ENCODE measurements at regions not wholly inside any gene's neighbourhood (a gene's known extent, or its start where the extent isn't known, plus 50 kb on each side); places are given as distances from the start of the nearest gene placed in this dataset.

DNA sequence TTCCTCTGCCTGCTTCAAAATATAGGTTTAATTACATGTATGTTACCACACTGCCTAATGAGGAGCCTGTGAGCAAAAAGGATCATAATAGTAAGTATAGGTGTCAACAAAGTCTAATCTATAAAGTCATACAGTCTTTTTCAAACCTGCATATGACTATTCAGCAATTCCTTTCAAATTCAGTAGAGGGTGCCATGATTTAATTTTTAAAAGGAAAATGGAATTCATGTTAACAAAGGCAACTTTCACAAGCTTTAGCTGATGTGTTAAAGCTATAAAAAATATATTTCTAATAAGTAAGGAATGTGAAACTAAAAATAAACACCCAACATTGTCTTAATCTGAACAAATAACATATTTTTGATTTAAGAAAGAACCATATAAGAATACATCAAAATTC, 52.1 kb downstream of the MPP7 start:
- Histone ChIP-seq H3K9me3 (no peaks in the 10 kb centered on the region), H3K4me3 (no peak overlapping the region), H3K36me3 (no peaks in the 10 kb centered on the region), H3K27ac (no peak overlapping the region), H3K4me1 (no peaks in the 10 kb centered on the region), H3K27me3 (no peaks in the 10 kb centered on the region)
- no peak for DNase-seq
- TF ChIP-seq POLR2A (IDR thresholded peaks at IDR 0.05) (no peak), CTCF (IDR thresholded peaks at IDR 0.05) (peak; percentile 51 to 61 (median 56))
- intact Hi-C loops (cut with DNase I; ENCODE audit: low total_unique reads), result loop anchor here (5.0 kb wide), 1 partner anchor 132 kb away; no protein-coding TSS in a partner anchor

DNA sequence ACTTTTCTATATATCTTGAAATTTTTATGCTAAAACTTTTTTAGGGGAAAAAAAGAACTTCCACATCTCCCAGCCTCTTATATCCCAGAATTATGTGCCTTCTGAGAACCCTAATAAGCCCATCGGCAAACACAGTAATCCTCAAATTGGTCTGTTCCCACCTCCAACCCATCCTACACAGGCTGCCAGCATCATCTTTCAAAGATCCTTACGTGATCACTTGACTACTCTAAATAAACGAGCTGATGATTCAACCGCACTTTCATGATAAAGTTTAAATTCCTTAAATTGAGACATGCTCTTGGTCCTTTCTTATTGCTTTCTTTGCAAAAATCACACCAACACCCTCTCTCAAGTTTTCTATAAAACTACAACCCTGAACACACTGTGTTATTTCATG, 52.5 kb downstream of the MPP7 start:
- H3K4me3 ChIP-seq, result no peak overlapping the region
- H3K9me3 ChIP-seq, result no peaks in the 10 kb centered on the region
- intact Hi-C loops (cut with DNase I; ENCODE audit: low total_unique reads), result loop anchor here (5.0 kb wide), 1 partner anchor 132 kb away; no protein-coding TSS in a partner anchor
- no peak for TF ChIP-seq CTCF (IDR thresholded peaks at IDR 0.05)
- TF ChIP-seq POLR2A (IDR thresholded peaks at IDR 0.05), result no peak
- DNase-seq, result no peak
- no peak overlapping the region for H3K27ac ChIP-seq
- no peaks in the 10 kb centered on the region for H3K27me3 ChIP-seq
- H3K36me3 ChIP-seq, result no peaks in the 10 kb centered on the region
- H3K4me1 ChIP-seq, result no peaks in the 10 kb centered on the region

DNA sequence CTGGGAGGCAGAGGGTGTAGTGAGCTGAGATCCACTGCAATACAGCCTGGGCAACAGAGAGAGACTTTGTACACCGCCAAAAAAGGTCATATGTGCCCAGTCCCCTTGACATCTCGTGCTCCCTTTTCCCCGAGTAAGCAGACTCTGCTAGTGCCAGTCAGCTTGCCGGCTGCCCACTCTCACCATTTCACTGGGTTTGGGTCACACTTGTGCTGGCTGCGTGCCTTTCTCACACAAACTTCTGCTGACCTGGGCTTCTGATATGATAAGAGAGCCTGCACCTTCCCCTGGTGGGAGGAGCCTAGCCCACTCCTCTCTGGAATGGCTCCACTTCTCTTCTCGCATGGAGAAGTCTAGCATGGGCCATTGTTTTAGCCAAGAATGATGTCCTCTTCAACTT, 53.4 kb downstream of the MPP7 start:
- Histone ChIP-seq H3K4me3 (no peak overlapping the region), H3K4me1 (no peaks in the 10 kb centered on the region), H3K27me3 (no peaks in the 10 kb centered on the region), H3K27ac (no peak overlapping the region), H3K9me3 (no peaks in the 10 kb centered on the region), H3K36me3 (no peaks in the 10 kb centered on the region)
- no peak for DNase-seq
- no peak for TF ChIP-seq CTCF (IDR thresholded peaks at IDR 0.05)
- no peak for TF ChIP-seq POLR2A (IDR thresholded peaks at IDR 0.05)
- intact Hi-C loops (cut with DNase I; ENCODE audit: low total_unique reads), result no loop called here

GRCh38 chr10:28248092-28248491, 54.8 kb downstream of the MPP7 start:
- H3K4me1 ChIP-seq, result no peaks in the 10 kb centered on the region
- TF ChIP-seq CTCF (IDR thresholded peaks at IDR 0.05), result no peak
- no peak for TF ChIP-seq POLR2A (IDR thresholded peaks at IDR 0.05)
- no peak overlapping the region for H3K4me3 ChIP-seq
- no peaks in the 10 kb centered on the region for H3K9me3 ChIP-seq
- H3K27me3 ChIP-seq, result no peaks in the 10 kb centered on the region
- no peak overlapping the region for H3K27ac ChIP-seq
- no peak for DNase-seq
- intact Hi-C loops (cut with DNase I; ENCODE audit: low total_unique reads), result no loop called here
- H3K36me3 ChIP-seq, result no peaks in the 10 kb centered on the region

- H3K27me3 ChIP-seq, result no peaks in the 10 kb centered on the region
- H3K36me3 ChIP-seq, result no peaks in the 10 kb centered on the region
- no peak for DNase-seq
- intact Hi-C loops (cut with DNase I; ENCODE audit: low total_unique reads), result no loop called here
- TF ChIP-seq CTCF (IDR thresholded peaks at IDR 0.05) (no peak), POLR2A (IDR thresholded peaks at IDR 0.05) (no peak)
- no peaks in the 10 kb centered on the region for H3K4me1 ChIP-seq
- H3K9me3 ChIP-seq, result no peaks in the 10 kb centered on the region
- no peak overlapping the region for H3K4me3 ChIP-seq
- no peak overlapping the region for H3K27ac ChIP-seq
Measured at GRCh38 chr10:28246023-28246422, 56.8 kb downstream of the MPP7 start.

All from uterus (tissue), 3 donors.